K562 (cell line): ENCODE measurements at regions not wholly inside any gene's neighbourhood (a gene's known extent, or its start where the extent isn't known, plus 50 kb on each side); places are given as distances from the start of the nearest gene placed in this dataset.
A peak's percentile ranks its signal among the peaks of the same experiment; 100 is the strongest.

Source experiments
- ATAC-seq: fragments of 200-7000 bp; cut with Tn5 transposase; 3 replicates; pipeline ENCODE4 v1.9.1; 2020; ENCODE audit warnings: moderate library complexity
- BruUV-seq: library from RNA; stranded (reverse); fragments of 400-500 nt; replicated peaks from 2 replicates; lab custom pipeline; 2021; lab: Mats Ljungman, UMichigan
- CTCF ChIA-PET: fragments of 300-600 bp; formaldehyde crosslinking; extraction: SDS; loops from one replicate; lab custom pipeline; 2021; ENCODE audit warnings: low intra/inter-chr PET ratio; lab: Yijun Ruan, JAX
- POLR2A ChIA-PET: fragments of 300-600, 350-650 bp; sonication (Branson Sonifier 250); formaldehyde crosslinking; extraction: SDS; loops from one replicate; lab custom pipeline; 2021; ENCODE audit warnings: antibody characterized with exemption, inconsistent platforms; lab: Yijun Ruan, JAX
- DNase-seq, 4 experiments: peaks; one replicate each; pipeline versions ENCODE4 v3.0.0 to v3.0.0-alpha.2; 2011 to 2018; ENCODE audit warnings: low spot score in 3 of 4, mixed read lengths in 3 of 4; ENCODE audit errors: extremely low read depth in 1 of 4
- FAIRE-seq: peaks from 2 replicates; lab custom pipeline; 2011; peaks lifted over from hg19 to GRCh38; lab: Jason Lieb, UNC
- H2AFZ ChIP-seq: 2 replicates; pipeline ENCODE4 v1.6.0; 2011; ENCODE audit warnings: low read depth, low read length, control low read depth, inconsistent platforms
- H3K27ac ChIP-seq: fragments of 200-600 bp; 3 replicates; pipeline ENCODE4 v1.8.0; 2011; ENCODE audit warnings: low read depth, mild to moderate bottlenecking, control low read depth, inconsistent platforms, low read length, moderate library complexity, mixed read lengths; ENCODE audit errors: extremely low read depth
- H3K27me3 ChIP-seq, 2 experiments: fragments of 300-600 bp in 1 of 2; 2 replicates in 1 of 2; 3 replicates in 1 of 2; pipeline versions ENCODE4 v1.6.0 to v1.8.0; 2011; ENCODE audit warnings: inconsistent platforms in 2 of 2, low read length in 2 of 2, mild to moderate bottlenecking in 1 of 2, mixed read lengths in 1 of 2, moderate library complexity in 1 of 2; ENCODE audit not compliant: control insufficient read depth in 2 of 2, insufficient read depth in 2 of 2
- H3K36me3 ChIP-seq: fragments of 300-600 bp; 3 replicates; pipeline ENCODE4 v1.8.0; 2011; ENCODE audit warnings: mild to moderate bottlenecking, low read length, inconsistent platforms; ENCODE audit not compliant: control insufficient read depth, insufficient read depth
- H3K4me1 ChIP-seq, 2 experiments: fragments of 200-600 bp in 1 of 2; replicated peaks in 1 of 2; 2 replicates in 1 of 2; 3 replicates in 1 of 2; pipeline versions ENCODE4 v1.5.1 to v1.8.0; 2011; ENCODE audit warnings: inconsistent platforms in 2 of 2, low read length in 2 of 2, mild to moderate bottlenecking in 1 of 2, mixed read lengths in 1 of 2, moderate library complexity in 1 of 2; ENCODE audit not compliant: control insufficient read depth in 2 of 2, insufficient read depth in 2 of 2
- H3K4me2 ChIP-seq: 2 replicates; pipeline ENCODE4 v1.6.1; 2011; ENCODE audit warnings: low read length, control low read depth, inconsistent platforms, mixed read lengths; ENCODE audit not compliant: insufficient read depth
- H3K4me3 ChIP-seq: fragments of 200-600 bp; sonication (generic), shearing (Covaris generic); 2 replicates; pipeline ENCODE4 v1.5.1; 2016; ENCODE audit warnings: control low read depth, inconsistent platforms
- H3K79me2 ChIP-seq: fragments of 200-600 bp; 3 replicates; pipeline ENCODE4 v1.8.0; 2011; ENCODE audit warnings: low read length, inconsistent platforms; ENCODE audit not compliant: control insufficient read depth, insufficient read depth
- H3K9ac ChIP-seq, 2 experiments: 2 replicates each; pipeline versions ENCODE4 v1.6.0 to v1.6.1; 2011; ENCODE audit warnings: low read depth in 2 of 2, low read length in 2 of 2, control low read depth in 1 of 2, inconsistent platforms in 1 of 2, mild to moderate bottlenecking in 1 of 2, mixed read lengths in 1 of 2; ENCODE audit not compliant: insufficient read depth in 1 of 2
- H3K9me1 ChIP-seq: one replicate; pipeline ENCODE4 v1.6.0; 2011; ENCODE audit warnings: inconsistent platforms, mild to moderate bottlenecking, low read length, moderate library complexity; ENCODE audit not compliant: control insufficient read depth, insufficient read depth
- H3K9me3 ChIP-seq: replicated peaks from 2 replicates; pipeline ENCODE4 v1.5.1; 2011; ENCODE audit warnings: low read depth, low read length, inconsistent platforms; ENCODE audit not compliant: control insufficient read depth, insufficient read depth
- H4K20me1 ChIP-seq: replicated peaks from 2 replicates; pipeline ENCODE4 v1.6.1; 2011; ENCODE audit warnings: low read length, inconsistent platforms, mixed read lengths; ENCODE audit not compliant: control insufficient read depth, insufficient read depth
- CTCF ChIP-seq, 3 experiments: IDR thresholded peaks in 2 of 3; conservative IDR thresholded peaks in 1 of 3; 2 replicates each; pipeline ENCODE4 v1.5.1; 2011 to 2012; ENCODE audit warnings: low read length in 3 of 3, mild to moderate bottlenecking in 3 of 3, control low read depth in 2 of 3, improper control_type of control experiment in 1 of 3, inconsistent platforms in 1 of 3, low read depth in 1 of 3, mixed read lengths in 1 of 3, moderate library complexity in 1 of 3; ENCODE audit not compliant: insufficient read depth in 2 of 3
- HEY1 ChIP-seq: fragments of 250-450 bp; sonication (Bioruptor Pico); IDR thresholded peaks from 2 replicates; pipeline ENCODE4 v1.5.0; 2020; ENCODE audit warnings: mild to moderate bottlenecking, moderate library complexity, borderline replicate concordance
- HMBOX1 ChIP-seq: sonication (generic); IDR thresholded peaks from 2 replicates; pipeline ENCODE4 v1.6.1; 2016
- LCOR ChIP-seq: sonication (generic); formaldehyde crosslinking; IDR thresholded peaks from 2 replicates; pipeline ENCODE4 v1.8.0; 2022; ENCODE audit warnings: mild to moderate bottlenecking, missing genetic modification reagents
- MAFG ChIP-seq: fragments of 450-650 bp; conservative IDR thresholded peaks from 2 replicates; pipeline ENCODE4 v1.6.1; 2016; ENCODE audit warnings: missing genetic modification characterization, missing compliant biosample characterization
- RAD21 ChIP-seq, 2 experiments: fragments of 250-450 bp in 1 of 2; fragments of 450-650 bp in 1 of 2; sonication (Bioruptor Pico) in 1 of 2; formaldehyde crosslinking in 1 of 2; IDR thresholded peaks in 1 of 2; conservative IDR thresholded peaks in 1 of 2; 2 replicates each; pipeline versions ENCODE4 v1.4.0 to v1.8.0; 2020 to 2022; ENCODE audit warnings: mild to moderate bottlenecking in 2 of 2, moderate library complexity in 1 of 2
- ZNF395 ChIP-seq: fragments of 200-800 bp; sonication (Bioruptor generic); IDR thresholded peaks from 2 replicates; pipeline ENCODE4 v1.6.1; 2017; ENCODE audit warnings: missing genetic modification characterization, missing compliant biosample characterization
- WGBS: fragments of 100-300 bp; shearing (Covaris generic); methylation state at CpG from one replicate; pipeline ENCODE4 v1.1.6; 2016; ENCODE audit warnings: low coverage, mixed read lengths; ENCODE audit not compliant: insufficient coverage; ENCODE audit errors: missing lambda C conversion rate; 5-methylcytosine and 5-hydroxymethylcytosine counted together
- in situ Hi-C: fragments of 300-500 bp; cut with MboI; formaldehyde crosslinking; loops from 4 replicates; pipeline ENCODE4 v1.15.0; 2018; ENCODE audit warnings: inconsistent platforms, mixed read lengths
- intact Hi-C: fragments of 100-400 bp; cut with micrococcal nuclease; formaldehyde crosslinking; loops from 2 replicates; pipeline ENCODE4 v1.14.2; 2022
- TF ChIP-seq, protein P1 (sequence below): fragments of 450-650 bp; IDR thresholded peaks from 2 replicates; pipeline ENCODE4 v1.6.1; 2016; ENCODE audit warnings: mild to moderate bottlenecking

DNA sequence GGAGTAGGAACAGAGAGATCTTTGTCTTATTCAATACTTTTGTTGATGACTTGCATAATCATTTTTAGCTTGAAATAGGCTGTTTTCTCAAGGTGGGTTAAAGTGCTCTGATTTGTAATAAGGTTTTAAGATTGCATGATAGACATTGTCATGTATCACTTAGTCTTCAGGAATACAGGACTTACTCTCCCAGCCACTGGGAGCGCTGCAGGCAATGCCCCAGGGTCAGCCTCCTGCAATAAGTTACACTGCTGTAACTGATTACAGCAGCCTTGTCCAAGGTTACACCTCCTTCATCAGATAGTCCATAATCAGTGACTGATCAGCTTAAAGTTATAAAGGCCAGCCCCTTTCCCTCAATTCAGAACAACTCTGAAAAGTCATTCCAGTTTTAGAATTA lies 218.6 kb downstream of the ESM1 start:
- H2AFZ ChIP-seq, result no peak overlapping the region
- H3K36me3 ChIP-seq, result no peaks in the 10 kb centered on the region
- ATAC-seq (peak; percentile 82), FAIRE-seq (peak; percentile 26), DNase-seq (peak in 1 of 4 experiments; percentile 23)
- no peaks in the 10 kb centered on the region for H3K4me1 ChIP-seq
- ChIA-PET CTCF (no interaction called here), POLR2A (interaction anchor here (0.9 kb wide), 1 partner anchor 13 kb away, joined by 3 read pairs; no protein-coding TSS in a partner anchor)
- TF ChIP-seq, protein P1, sequence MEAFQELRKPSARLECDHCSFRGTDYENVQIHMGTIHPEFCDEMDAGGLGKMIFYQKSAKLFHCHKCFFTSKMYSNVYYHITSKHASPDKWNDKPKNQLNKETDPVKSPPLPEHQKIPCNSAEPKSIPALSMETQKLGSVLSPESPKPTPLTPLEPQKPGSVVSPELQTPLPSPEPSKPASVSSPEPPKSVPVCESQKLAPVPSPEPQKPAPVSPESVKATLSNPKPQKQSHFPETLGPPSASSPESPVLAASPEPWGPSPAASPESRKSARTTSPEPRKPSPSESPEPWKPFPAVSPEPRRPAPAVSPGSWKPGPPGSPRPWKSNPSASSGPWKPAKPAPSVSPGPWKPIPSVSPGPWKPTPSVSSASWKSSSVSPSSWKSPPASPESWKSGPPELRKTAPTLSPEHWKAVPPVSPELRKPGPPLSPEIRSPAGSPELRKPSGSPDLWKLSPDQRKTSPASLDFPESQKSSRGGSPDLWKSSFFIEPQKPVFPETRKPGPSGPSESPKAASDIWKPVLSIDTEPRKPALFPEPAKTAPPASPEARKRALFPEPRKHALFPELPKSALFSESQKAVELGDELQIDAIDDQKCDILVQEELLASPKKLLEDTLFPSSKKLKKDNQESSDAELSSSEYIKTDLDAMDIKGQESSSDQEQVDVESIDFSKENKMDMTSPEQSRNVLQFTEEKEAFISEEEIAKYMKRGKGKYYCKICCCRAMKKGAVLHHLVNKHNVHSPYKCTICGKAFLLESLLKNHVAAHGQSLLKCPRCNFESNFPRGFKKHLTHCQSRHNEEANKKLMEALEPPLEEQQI, result 0 out of 2 replicates have a peak, but pooled peaks have one; percentile 46
- TF ChIP-seq ZNF395, result no peak
- TF ChIP-seq RAD21 (CRISPR knock-in tag; conservative IDR thresholded peaks at IDR 0.05 in 1 of 2, IDR thresholded peaks at IDR 0.05 in 1 of 2), result peak; percentile 25 to 41
- peak; percentile 44 for TF ChIP-seq MAFG
- peak; percentile 41 to 63 (median 54); a peak in 5 of 6 replicates for TF ChIP-seq CTCF (IDR thresholded peaks at IDR 0.05 in 2 of 3, conservative IDR thresholded peaks at IDR 0.05 in 1 of 3; ENCODE audit: insufficient read depth in 2 of 3, low read depth in 1 of 3, low read length in 3 of 3)
- TF ChIP-seq HEY1, result no peak
- 0 out of 2 replicates have a peak, but pooled peaks have one; percentile 25 for TF ChIP-seq HMBOX1
- TF ChIP-seq LCOR, result no peak
- H3K9me3 ChIP-seq, result no peaks in the 10 kb centered on the region
- no peaks in the 10 kb centered on the region for H3K27me3 ChIP-seq
- no peaks in the 10 kb centered on the region for H3K79me2 ChIP-seq
- H3K9ac ChIP-seq, result no peak overlapping the region
- no peak overlapping the region for H3K4me3 ChIP-seq
- in situ Hi-C loops, result no loop called here
- intact Hi-C loops, result loop anchor here (5.0 kb wide), 1 partner anchor 249 kb away; the partner anchor contains the start of gene SNX18
- no peak overlapping the region for H3K4me2 ChIP-seq
- H3K27ac ChIP-seq, result no peak overlapping the region
- no TSS peak for BruUV-seq
- WGBS, result 9% methylated on average over 1 of the region's 1 CpG
- H4K20me1 ChIP-seq, result no peaks in the 10 kb centered on the region
- H3K9me1 ChIP-seq, result no peaks in the 10 kb centered on the region
